HPDE6-E6E7 (cell line): ENCODE measurements at regions not wholly inside any gene's neighbourhood (a gene's known extent, or its start where the extent isn't known, plus 50 kb on each side); places are given as distances from the start of the nearest gene placed in this dataset.

Source experiments
- DNase-seq: peaks from one replicate; pipeline ENCODE4 v3.0.0; 2011; ENCODE audit warnings: missing footprints; ENCODE audit errors: extremely low spot score

DNA sequence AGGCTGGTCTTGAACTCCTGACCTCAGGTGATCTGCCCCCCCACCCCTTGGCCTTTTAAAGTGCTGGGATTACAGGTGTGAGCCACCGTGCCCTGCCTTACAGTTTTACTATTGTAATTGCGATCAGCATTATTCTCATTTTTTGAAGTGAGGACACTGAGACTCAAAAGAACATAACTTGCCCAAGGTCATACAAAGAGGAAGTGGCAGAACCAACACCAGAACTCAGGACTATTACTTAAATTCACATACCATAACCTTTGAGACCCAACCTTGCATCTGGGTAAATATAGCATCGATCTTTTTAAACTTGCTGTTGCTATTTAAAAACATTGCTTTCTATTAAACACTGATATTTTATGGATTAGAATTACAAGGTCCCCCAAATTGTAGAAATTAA is 54.2 kb downstream of the FOXI1 start:
- DNase-seq = no peak

DNA sequence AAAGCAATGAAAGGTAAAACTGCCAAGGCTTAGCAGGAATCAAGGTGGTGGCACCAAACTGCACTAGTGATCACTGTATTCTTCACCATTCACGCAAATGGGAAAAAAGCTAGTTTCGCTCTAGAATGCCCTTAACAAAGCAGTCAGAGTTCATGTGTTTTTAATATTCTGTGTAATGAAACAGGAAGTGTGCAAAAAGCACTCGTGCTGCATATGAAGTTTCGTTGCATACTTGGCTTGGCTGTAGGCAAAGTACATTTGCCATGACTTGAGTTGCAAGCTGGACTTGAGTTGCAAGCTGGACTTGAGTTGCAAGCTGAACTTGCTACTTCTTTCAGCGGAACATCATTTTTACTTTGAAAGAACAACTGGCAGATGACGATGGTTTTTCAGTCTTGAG is 55.4 kb downstream of the FOXI1 start:
- DNase-seq = no peak

DNA sequence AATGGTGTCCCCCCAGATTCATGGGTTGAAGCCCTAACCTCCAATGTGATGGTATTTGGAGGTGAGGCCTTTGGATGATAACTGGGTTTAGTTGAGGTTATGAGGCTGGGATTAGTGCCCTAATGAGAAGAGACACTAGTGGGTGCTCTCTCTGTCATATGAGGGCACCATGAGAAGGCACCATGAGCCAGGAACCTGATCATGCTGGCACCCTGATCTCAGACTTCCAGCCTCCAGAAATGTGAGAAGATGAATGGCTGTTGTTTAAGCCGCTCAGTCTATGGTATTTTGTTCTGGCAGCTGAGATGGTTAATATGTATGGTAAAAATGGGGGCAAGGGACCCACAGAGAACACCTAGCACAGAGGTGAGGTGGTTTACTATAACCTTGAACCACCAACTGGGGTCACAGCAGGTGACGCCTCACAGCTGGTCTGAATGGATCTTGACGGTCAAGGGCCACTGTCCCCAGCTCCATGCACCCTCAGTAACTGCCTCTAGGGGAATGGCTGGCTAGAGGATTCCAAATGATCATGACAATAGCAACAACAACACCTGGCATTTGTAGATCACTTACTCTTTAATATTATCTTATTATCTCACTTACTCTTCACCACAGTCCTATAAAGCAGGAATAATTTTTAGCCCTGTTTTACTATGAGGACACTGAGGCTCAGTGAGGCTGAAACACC is 57.1 kb downstream of the FOXI1 start:
- DNase-seq = no peak

DNA sequence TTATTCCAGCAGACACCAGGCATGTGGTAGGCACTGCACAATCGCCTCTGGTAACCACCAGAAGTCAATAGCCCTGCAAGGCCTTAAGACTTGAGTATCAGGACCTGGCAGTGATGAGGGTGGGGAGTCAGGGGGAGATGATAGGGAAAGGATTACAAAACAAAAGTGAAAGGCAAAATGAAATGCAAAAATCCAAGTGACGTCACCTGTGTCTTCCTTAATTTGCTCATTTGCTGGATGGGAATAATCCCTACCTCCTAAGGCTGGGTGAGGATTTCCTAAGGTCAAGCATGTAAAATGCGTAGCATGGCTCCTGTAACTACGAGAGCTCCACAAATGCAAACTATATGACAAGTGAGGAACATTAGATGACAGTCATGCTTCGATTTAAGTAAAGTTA is 58.4 kb downstream of the FOXI1 start:
- DNase-seq = no peak

DNA sequence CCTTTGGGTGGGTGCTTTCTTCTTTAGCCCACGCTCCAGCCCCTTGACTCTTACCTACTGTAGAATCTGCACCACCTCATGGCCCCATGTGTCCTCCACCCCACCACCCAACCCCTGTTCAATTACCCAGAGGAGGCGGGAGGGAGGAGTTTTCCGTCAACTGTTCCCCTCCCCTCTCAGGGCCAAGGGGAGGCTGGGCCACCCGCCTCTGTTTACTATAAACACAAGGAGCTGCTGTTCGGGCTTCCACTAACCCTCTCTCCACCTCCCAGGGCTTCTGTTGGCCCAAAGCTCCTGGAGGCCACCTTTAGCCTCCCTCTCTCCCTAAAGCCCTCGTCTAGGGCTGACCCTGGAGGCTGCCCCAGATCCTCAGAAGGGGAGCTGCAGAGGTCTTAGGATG is 59.2 kb downstream of the FOXI1 start:
- no peak for DNase-seq

DNA sequence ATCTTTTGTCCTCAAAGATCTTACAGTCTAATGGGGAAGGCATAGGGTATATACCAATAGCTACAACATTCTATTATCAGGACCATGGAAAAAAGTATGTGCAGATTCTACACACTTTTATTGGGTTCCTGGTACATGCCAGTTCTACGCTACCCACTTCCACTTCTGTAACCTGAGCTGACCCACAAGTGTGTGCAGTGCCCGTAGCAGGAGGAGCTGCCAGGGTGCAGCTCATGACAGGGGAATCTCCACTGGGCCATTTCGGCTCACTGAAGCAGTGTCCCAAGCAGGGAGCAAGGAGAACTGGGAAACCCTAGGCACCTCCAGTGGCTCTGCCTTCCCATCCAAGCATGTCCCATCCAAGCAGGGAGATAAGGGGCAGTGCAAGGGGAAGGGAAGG is 60.4 kb downstream of the FOXI1 start:
- DNase-seq = no peak

DNA sequence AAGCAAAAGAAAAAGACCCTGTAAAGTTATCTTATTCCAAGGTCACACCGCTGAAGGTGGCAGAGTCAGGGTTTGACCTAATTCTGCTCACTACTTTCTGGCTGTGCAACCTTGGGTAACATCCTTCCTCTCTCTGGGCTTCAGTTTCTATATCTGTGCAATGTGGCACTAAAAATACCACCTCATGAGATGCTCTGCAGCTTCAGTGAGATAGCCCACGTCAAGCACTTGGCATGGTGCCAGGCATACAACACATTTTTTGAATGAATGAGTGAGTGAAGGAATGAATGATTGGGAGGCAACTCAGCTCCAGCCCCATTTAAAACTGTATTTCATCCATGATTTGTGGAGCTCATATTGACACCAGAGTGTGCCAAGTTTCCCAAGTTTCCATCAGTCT is 62.3 kb downstream of the FOXI1 start:
- DNase-seq = no peak

DNA sequence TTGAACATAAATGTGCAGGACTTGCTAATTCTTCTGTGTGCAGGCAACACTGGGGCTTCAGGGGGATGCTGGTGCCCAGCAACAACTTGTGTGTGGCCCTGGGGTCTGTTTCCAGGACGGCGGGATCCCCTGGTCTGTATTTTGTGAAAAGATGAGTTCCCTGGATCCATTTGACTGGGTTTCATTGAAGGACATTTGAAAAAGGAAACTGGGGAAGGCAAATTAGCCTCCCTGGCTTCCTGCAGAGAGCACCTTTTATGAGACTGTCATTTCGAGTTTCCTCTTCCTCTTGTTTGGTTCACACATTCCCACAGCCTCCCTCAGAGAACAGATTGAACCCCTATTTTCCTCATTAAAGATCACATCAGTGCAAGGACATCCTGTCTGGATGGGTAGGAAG is 63.1 kb downstream of the FOXI1 start:
- no peak for DNase-seq

DNA sequence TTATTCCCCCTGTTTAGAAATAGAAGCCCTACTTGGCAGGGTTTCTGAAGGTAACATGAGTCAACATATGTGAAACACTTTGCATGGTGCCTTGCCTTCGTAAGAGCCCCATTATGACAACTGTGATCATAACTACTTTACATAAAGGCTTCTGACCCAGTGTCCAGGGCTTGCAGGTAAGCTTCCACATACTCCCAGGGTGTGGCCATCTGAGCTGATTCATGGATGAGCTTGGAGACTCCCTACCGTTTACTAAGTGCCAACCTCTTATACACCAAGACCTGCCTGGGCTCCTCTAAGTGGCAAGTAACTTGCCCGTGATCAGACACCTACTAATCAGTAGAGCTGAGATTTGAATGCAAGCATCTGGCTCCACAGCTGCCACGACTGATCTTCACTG is 62.8 kb upstream of the C5orf58 start:
- DNase-seq = no peak

DNA sequence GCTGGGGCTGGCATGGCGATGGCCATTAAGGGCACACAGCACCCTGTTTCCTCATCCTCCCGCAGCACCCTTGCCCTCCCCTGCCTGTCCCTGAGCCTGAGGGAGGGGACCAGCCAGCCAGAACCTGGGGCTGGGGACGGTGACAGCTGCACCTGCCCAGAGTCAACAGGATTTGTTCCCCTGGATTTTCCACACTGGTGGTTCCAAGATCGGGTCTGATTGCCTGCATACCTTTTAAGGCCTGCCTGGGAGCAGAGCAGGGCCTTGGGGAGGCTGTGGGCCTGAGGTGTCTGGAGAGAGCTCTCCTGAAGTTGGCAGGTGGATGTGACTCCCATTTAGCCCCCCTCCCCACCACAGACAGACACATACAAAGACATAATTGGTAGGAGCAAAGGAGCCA is 61.0 kb upstream of the C5orf58 start:
- no peak for DNase-seq

DNA sequence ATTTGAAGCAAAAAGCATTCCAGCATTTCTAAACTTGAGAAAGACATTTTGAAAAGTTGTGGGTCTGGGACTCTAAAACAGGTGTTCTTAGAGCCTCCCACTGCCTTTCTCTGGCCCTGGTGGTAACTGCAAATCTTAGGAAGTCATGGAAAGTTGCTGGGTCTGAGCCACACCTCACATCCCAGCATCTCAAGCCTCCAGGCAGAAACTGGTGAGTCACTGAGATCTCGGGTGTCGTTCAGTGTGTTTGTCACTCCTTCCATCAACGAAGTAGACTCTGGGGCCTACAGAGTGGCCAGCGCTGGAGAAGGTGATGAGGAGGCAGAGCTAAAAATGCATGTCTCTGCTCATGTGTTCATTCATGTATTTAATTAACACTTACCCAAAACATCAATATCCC is 59.6 kb upstream of the C5orf58 start:
- peak; percentile 48 for DNase-seq

DNA sequence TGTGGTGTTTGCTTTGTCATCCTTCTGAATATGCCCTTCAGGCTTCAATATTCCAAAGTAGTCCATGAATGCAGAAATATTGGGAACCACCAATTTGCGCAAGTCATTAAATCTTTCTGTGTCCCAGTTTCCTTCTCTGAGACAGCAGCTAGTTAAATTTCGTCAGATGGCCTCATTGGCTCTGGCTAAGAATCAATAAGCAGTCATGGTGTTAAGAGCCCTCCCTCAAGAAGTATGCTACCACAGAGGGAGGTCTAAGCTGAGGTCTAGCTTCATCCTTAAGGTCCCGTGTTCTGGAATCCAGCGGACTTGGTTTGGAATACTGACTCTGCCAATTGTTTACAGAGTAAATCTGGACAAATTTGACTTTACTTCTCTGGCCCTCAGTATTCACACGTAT is 59.1 kb upstream of the C5orf58 start:
- no peak for DNase-seq

DNA sequence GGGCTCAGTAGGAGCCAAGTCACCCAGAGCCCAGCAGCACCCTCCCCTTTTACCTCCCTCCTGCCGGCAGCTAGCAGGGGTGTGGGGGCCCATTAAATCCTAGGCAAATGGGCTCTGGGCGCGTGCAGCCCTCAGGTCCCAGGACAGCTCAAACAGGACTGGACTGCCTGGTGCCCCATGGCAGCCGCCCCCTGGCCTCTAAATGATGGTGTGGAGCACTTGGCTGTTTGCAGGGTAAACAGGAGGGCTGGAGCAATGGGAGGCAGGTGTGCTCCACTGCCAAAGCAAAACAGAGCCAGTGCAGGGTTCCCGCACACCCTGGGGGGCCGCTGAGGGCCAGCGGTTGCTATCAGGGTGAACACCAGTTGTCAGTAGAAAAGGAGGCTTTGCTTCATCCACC is 55.9 kb upstream of the C5orf58 start:
- DNase-seq = no peak

DNA sequence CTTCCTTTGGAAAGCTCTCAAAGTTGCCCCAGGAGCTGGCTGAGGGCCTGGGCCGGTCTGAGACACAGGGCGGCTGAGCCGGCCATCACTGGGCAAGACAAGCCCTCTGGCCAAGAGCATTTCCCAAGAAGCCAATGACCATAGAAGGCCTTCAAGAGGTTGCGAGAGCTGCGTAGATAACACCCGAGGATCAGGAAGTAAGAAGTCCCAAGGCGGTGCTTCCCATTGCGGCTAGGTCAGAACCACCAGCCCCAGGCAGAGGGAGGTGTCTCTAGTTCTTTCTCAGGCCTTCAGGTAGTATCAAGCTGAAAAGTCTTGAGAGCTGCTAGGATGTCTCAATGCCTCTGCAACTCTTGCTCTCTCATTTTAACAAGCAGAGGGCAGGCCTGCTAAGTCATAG is 54.0 kb upstream of the C5orf58 start:
- no peak for DNase-seq

DNA sequence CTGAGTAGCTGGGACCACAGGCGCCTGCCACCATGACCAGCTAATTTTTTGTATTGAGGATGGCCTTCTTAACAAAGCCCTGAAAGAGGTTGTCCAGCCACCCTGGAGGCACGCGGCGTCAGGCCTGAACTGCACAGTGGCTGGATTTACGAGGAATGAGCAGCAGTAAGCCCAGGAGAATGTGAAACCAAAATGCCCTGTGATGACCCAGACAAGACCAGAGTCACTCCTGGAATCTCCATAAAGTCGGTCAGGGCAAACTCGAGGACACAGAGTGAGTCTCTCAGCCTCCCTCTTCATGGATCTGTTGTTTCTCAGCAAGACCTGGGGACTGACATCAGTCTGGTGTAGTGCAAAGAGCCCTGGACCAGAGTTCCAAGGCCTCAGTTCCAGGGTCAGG is 53.2 kb upstream of the C5orf58 start:
- DNase-seq = peak; percentile 17

DNA sequence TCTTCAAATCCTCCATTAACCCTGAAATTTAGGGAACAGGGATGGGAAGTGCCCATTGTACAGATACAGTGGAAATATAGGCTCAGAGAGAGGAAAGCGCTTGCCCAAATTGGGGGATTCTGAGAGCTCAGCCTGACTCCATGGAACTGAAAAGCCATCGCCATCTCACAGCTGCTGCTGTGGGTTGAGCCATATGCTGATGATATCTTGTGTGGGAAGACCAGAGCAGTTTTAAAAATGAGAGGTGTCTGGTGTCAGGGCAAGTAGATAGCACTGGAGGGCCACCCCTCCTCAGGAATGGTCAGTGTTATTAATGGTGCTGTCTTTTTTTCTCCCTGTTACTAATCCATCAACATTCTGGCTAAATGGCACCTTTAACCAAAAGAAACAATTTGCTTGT is 50.9 kb upstream of the C5orf58 start:
- DNase-seq = no peak

DNA sequence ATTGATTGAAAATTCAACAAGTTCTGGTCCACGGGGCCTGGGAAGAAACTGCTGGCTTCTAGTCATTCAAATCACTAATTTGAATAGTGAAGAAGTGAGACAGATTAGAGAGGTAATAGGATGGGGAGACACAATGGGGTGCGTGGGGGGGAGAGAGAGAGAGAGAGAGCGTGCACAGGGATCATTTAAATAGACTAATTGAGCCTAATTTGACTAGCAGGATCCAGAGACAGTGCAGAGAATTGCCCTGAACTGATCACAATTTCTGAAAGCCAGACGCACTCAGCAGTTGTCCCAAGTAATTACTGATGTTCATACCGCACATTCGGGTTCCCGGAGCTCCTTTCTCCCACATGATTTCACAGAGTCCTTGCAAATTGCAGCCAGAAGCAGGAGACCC is 50.3 kb upstream of the C5orf58 start:
- DNase-seq = no peak
